ENCODE measurements at regions not wholly inside any gene's neighbourhood (a gene's known extent, or its start where the extent isn't known, plus 50 kb on each side); places are given as distances from the start of the nearest gene placed in this dataset.

- H3K9me3 ChIP-seq: no peaks in the 10 kb centered on the region
- no peak for TF ChIP-seq POLR2A (IDR thresholded peaks at IDR 0.05)
- no peak for TF ChIP-seq CTCF (IDR thresholded peaks at IDR 0.05)
- TF ChIP-seq POLR2AphosphoS5 (IDR thresholded peaks at IDR 0.05): no peak
- H3K4me3 ChIP-seq: no peak overlapping the region
- intact Hi-C loops (cut with DNase I; ENCODE audit: low total_unique reads): no loop called here
- no peaks in the 10 kb centered on the region for H3K36me3 ChIP-seq
- no peaks in the 10 kb centered on the region for H3K4me1 ChIP-seq
- no peak for DNase-seq (ENCODE audit: low spot score in 2 of 2)
- no peak overlapping the region for H3K27ac ChIP-seq
- no peaks in the 10 kb centered on the region for H3K27me3 ChIP-seq
Measured at GRCh38 chr19:28932446-28932845, 280.5 kb downstream of the UQCRFS1 start.

GRCh38 chr19:28929006-28929405 lies 283.9 kb downstream of the UQCRFS1 start:
- H3K27ac ChIP-seq: no peak overlapping the region
- TF ChIP-seq POLR2AphosphoS5 (IDR thresholded peaks at IDR 0.05): no peak
- TF ChIP-seq CTCF (IDR thresholded peaks at IDR 0.05): no peak
- TF ChIP-seq POLR2A (IDR thresholded peaks at IDR 0.05): no peak
- H3K4me1 ChIP-seq: no peaks in the 10 kb centered on the region
- no peaks in the 10 kb centered on the region for H3K27me3 ChIP-seq
- intact Hi-C loops (cut with DNase I; ENCODE audit: low total_unique reads): no loop called here
- H3K9me3 ChIP-seq: no peaks in the 10 kb centered on the region
- DNase-seq (ENCODE audit: low spot score in 2 of 2): no peak
- no peak overlapping the region for H3K4me3 ChIP-seq
- H3K36me3 ChIP-seq: no peaks in the 10 kb centered on the region

GRCh38 chr19:28927456-28927855 lies 285.5 kb downstream of the UQCRFS1 start:
- H3K4me3 ChIP-seq: no peak overlapping the region
- H3K36me3 ChIP-seq: no peaks in the 10 kb centered on the region
- H3K9me3 ChIP-seq: no peaks in the 10 kb centered on the region
- H3K27me3 ChIP-seq: no peaks in the 10 kb centered on the region
- no peak for TF ChIP-seq CTCF (IDR thresholded peaks at IDR 0.05)
- no peak for TF ChIP-seq POLR2AphosphoS5 (IDR thresholded peaks at IDR 0.05)
- no peak for TF ChIP-seq POLR2A (IDR thresholded peaks at IDR 0.05)
- DNase-seq (ENCODE audit: low spot score in 2 of 2): no peak
- H3K27ac ChIP-seq: no peak overlapping the region
- H3K4me1 ChIP-seq: no peaks in the 10 kb centered on the region
- intact Hi-C loops (cut with DNase I; ENCODE audit: low total_unique reads): no loop called here

- DNase-seq (ENCODE audit: low spot score in 2 of 2): no peak
- intact Hi-C loops (cut with DNase I; ENCODE audit: low total_unique reads): no loop called here
Measured at GRCh38 chr19:28920269-28921066, 292.5 kb downstream of the UQCRFS1 start.

More at GRCh38 chr19:28920269-28921066, 292.5 kb downstream of the UQCRFS1 start:
- no peak for TF ChIP-seq CTCF (IDR thresholded peaks at IDR 0.05)
- no peak for TF ChIP-seq POLR2AphosphoS5 (IDR thresholded peaks at IDR 0.05)
- no peak for TF ChIP-seq POLR2A (IDR thresholded peaks at IDR 0.05)
- Histone ChIP-seq H3K9me3 (no peaks in the 10 kb centered on the region), H3K4me1 (no peaks in the 10 kb centered on the region), H3K27me3 (no peaks in the 10 kb centered on the region), H3K27ac (no peak overlapping the region), H3K4me3 (no peak overlapping the region), H3K36me3 (no peaks in the 10 kb centered on the region)
